H1 (cell line): ENCODE measurements at regions not wholly inside any gene's neighbourhood (a gene's known extent, or its start where the extent isn't known, plus 50 kb on each side); places are given as distances from the start of the nearest gene placed in this dataset.

ENCODE experiments used
- CHD7 ChIP-seq: fragments of 300-600 bp; sonication (generic); IDR thresholded peaks from 2 replicates; pipeline ENCODE4 v1.7.1; 2012; ENCODE audit warnings: low read length, moderate library complexity, mild to moderate bottlenecking, inconsistent platforms; ENCODE audit not compliant: insufficient replicate concordance

GRCh38 chr3:31125413-31126020, 231.1 kb upstream of the GADL1 start (continued):
- no peak for TF ChIP-seq CHD7
